NCI-H128 (cell line): ENCODE measurements at regions not wholly inside any gene's neighbourhood (a gene's known extent, or its start where the extent isn't known, plus 50 kb on each side); places are given as distances from the start of the nearest gene placed in this dataset.

Experiments used
- DNase-seq: peaks from one replicate; lab custom pipeline; 2025; ENCODE audit not compliant: unreplicated experiment; lab: John Stamatoyannopoulos, UW

DNA sequence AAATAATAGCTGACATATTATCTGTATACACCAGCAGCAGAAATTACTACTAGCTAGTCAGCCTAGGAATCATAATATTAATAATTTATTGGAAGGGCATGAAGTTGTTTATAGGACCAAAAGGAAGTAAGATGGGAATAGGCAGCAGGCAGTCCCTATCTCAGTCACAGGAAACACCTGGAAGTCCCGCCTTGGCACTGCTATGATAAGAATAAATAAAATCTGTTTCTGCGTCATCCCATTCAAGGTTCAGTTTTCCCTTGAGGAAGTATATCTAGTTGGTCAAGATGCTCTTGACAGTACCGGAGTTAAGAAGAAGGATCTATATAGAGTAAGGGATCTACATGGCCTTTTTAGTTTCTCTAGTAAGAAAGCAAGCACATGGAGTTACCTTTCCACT is 830.8 kb downstream of the DIAPH3 start:
- no peak for DNase-seq

DNA sequence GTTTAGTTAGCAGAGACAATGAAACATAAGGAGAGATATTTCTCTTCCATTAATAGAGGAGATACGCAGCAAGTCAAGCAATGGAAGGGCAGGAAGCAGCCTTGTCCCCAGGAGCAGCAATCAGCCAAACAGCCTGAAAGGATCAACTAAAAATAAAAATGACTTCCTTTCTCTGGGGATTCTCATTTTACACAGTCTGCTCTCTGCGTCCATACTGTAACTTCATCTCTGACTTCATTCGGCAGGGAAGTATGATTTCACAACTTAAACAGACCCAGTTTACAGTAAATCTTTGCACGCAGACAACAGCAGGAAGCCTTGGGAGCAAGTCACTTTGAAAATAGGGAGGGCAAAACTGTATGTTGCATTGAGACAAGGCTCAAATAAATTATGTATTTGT is 826.7 kb downstream of the DIAPH3 start:
- no peak for DNase-seq

DNA sequence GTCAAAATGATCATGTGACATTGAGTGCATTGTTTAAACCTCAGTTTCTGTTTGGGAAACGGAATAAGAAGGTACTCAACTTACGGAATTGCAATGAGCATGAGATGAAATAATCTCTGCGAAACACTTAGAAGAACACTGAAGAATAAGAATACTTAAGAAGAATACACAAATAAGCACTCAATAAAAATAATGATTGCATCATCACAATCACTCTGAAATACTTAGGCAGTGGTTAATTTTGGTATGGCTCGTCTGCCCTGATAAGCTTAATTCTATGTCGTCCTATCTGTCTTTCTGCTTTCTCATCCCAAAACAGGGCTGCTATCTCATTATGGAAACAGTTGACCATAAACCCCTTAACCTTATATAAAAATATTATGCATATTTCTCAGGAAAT is 823.6 kb downstream of the DIAPH3 start:
- no peak for DNase-seq

DNA sequence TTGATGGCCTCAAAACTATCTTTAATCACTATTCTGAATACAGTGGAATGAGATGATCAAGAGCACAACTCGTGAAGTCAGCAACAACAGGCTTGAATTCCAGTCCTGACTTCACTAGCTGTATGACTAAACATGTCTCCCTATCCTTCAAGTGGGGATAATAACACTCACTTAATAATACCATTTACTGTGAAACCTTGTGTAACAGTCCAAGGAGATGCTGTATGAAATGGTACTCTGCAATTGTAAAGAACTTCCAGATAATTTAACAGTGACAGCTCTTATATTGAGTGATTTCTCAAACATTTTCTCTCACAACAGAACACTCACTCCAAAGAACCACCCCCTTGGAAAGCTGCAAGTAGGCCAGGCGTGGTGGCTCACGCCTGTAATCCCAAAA is 823.1 kb downstream of the DIAPH3 start:
- DNase-seq: no peak

DNA sequence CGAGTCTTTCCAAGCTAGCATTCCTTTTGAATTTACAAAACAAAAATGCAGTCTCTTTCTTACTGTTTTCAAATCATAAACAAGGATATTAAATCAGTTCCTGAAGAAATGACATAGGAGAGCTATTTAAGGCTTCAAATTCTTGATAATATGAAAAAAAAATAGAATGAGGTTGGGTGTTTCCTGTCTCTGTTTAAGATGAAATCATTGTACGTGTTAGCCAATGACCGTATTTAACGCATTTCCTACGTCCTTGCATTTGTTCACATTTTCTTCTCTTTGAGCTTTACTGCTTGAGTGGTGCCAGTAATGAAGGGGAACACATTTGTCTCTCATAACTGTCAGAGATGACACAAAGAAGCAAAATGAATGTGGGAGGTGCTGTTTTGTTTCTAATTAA is 821.3 kb downstream of the DIAPH3 start:
- no peak for DNase-seq

DNA sequence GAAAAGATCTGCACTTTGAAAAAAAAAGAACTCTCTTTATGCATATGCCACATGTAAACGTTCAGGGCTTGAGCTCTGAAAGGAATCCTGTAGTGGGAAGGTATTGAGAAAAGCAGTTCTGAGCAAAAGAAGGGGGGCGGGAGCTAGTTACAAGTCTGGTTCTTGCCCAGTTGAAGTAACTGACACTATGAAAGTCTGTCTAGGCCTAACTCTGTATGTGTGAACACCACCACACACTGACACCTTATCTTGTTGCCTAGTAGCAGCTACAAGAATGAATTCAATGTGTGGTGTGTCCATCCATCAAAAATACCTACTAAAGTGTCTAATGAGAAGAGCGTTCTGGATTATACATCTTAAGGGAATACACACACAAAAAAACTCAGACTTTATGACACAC is 820.6 kb downstream of the DIAPH3 start:
- no peak for DNase-seq

DNA sequence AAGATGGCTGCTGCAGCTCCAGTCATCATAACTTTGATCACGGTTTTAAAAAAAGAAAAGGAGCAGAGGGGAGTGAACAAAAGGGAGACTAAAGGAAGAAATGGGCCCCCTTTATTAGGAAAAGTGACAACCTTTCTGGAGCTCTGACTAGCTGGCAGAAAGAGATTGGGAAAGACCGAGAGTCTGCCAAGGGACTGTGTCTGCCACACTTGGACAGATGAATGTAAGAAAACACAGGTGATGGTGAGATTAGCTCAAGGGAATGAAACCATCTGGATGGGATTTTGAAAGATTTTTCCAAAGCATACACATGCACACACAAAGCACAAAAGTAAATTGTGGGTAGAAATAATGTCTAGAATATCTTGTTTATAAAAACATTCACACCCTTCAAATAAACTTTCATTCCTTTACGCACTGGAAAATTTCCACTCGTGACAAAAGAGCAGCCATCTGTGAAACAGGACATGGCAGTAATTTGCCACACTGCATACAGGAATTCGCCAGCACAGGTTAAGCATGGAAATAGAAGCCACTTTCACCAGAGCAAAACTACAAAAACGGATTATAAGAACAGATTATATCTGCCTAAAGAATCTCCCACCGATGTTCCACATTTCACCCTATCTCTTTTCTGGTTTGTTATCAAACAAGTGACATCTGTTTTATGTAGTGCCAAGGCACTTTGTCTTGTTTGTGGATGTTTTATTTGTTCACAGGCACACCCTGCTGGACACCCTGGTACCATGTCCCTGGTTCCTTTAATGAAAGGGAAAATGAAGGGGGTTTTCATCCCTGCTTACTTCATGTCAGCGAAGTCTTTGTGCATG is 819.5 kb downstream of the DIAPH3 start:
- no peak for DNase-seq

DNA sequence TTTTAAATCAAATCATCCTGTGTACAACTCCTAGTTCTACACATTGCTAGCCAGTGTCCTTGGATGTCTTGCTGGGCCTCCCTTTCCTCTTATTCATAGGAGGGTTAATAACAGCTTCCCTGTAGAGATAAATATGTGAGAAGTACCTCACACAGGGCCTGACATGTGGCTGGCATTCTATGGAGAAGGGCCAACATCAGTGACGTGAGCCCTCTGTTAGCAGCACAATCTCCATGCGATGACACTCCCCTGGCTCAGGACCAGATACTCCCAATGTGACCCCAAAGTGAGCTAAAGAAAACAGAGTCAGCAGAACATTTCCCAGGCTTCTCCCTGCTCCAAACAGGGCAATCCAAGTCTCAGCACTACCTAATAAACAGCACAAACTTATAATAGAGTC is 818.4 kb downstream of the DIAPH3 start:
- DNase-seq: no peak

DNA sequence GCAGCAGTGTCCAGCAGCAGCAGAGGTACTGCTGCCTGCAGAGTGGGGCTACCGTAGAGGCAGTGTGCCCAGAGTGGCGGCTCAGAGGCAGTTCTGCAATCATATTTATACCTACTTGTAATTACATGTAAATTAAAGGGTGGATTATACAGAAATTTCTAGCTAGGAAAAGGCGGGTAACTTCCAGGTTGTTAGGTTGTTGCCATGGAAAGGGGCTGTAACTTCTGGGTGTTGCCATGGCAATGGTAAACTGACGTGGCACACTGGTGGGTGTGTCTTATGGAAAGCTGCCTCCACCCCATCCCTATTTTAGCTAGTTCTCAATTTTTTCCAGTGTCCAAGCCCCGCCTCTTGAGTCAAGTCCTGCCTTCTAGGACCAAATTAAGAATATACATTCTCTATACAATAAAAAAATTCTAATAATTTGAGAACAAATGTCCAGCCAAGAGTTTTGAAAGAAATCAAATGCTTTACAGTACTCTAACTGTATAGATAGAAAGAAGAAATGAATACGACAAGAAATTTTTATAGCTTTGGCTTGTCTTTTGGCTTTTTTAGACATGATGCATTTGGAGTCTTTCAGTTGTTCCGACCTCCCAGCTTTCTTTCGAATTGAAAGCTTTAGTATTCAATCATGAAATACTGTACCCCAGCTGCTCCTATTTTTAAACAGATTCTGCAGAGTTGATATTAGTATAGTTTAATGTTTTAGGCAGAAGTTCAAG is 816.6 kb downstream of the DIAPH3 start:
- no peak for DNase-seq

DNA sequence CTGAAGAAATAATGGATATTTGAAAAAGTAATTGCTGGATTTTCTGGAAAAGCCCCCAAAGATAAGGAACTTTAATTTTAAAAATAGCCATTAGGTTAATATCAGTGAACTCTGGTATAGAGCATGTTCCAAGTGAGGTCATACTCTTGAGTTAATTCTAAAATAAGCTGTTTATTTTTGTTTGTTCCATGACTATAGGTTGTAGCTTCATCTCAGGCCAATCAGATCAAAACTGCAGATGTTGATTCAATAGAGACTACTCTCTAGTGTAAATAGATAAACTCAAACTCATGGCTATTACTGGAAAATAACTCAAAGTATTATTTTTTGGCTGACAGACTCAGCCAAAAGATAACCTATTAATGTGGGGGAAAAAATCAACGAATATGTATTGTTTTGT is 815.1 kb downstream of the DIAPH3 start:
- DNase-seq: no peak

DNA sequence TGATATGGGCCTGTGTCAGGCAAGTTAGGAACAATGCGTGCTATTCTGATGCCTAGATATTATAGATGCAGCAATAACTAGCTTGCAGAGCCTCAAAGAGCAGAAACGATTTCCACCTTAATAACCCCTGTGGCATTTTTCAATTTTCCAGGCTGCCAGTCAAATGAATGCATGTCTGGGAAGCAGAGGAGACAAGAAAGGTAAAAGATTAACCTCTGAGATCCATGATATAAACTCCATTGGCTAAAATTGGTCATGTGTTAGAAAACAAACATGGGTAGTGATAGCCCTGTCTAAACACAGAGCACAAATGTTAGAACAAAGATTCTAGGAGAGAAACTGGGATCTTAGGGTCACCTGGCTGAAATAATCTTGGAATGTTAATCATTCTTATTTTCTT is 811.1 kb downstream of the DIAPH3 start:
- no peak for DNase-seq

DNA sequence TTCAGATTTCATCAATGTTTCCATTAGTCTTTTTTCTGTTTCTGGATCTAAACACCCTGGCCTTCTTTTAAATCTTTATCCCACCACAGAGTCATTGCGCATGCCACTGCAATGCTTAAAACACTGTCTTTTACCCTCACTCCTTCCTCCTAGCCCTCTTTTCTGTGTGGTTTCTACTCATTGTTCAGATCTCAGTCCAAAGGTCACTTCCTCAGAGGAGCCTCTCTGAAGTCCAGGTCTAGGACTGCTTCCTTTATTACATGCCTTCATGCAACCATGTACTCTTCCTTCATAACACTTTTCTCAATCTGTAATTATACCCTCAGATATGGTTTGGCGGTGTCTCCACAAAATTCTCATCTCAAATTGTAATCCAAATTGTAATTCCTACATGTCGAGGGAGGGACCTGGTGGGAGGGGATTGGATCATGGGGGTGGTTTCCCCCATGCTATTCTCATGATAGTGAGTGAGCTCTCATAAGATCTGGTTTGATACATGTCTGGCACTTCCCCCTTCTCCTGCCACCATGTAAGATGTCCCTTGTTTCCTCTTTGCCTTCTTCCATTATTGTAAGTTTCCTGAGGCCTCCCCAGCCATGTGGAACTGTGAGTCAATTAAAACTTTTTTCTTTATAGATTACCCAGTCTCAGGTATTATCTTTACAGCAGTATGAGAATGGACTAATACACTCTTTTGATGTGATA is 808.9 kb downstream of the DIAPH3 start:
- no peak for DNase-seq

DNA sequence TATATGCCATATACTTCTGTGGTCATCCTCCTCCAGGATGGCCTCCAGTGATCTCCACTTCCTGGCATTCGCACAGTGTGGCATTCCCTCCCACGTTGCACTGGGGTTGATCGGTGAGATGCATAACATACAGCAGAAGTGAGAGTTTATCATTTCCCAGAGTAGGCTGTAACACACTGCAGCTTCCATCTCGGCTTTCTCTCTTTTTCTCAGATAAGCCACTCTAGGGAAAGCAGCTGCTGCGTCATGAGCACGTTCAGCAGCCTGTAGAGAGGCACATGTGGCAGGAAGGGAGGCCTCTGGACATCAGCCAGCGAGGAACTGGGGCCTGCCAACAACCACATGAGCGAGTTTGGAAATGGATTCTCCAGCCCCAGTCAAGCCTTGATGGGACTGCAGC is 807.1 kb downstream of the DIAPH3 start:
- no peak for DNase-seq

DNA sequence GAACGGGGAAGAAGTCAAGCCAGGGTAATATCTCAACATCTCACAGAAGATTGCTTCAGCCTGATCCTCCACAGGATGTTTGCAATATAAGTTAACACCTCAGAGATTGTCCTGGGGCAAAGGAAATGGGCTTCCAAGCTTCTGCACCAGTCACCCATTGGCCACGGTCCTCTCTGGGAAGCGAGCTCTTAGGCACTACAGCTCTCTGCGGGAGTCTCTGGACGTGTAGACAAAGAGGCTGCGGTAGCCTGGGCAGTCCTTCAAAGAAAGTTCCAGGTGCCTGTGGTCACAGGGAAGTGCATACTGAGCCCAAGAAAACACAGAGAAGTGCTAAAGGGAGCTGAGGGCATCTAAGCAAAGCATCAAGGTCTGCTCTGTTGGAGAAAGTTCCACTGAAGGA is 805.7 kb downstream of the DIAPH3 start:
- no peak for DNase-seq

DNA sequence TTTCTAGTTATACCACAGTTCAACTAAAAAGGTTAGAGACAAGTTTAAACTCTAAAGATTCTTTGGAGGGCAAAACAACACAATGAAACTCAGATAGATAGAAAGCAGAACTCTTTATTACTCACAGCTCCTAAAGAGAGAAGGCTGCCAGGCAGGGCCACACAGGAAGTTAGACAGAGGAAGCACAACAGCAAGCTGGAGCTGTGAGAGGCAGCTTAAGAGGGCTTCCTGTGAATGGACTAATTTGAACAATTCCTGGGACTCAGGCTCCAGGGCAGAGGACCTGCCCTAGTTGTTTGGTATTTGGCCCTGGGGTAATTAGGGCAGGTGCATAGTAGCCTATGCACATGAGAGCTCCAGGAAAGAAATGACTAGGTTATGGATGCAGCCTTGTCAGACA is 803.6 kb downstream of the DIAPH3 start:
- DNase-seq: no peak

DNA sequence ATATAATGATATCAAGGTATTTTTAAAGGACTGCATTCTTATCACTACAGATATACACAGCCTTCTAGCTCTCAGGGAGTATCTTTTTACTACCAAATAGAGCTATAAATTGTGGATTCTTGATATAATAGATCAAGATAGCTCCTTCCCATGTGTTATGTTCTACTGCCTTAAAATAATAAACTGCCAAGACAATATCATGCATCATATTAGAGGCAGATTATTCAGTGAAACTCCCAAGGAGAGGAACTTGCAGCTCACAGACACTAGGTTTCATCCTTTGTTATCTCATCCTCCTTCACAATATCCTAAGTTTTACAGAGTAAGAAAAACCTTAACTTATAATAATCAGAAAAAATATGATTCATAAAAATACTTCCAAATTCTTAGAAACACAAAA is 802.8 kb downstream of the DIAPH3 start:
- DNase-seq: no peak

DNA sequence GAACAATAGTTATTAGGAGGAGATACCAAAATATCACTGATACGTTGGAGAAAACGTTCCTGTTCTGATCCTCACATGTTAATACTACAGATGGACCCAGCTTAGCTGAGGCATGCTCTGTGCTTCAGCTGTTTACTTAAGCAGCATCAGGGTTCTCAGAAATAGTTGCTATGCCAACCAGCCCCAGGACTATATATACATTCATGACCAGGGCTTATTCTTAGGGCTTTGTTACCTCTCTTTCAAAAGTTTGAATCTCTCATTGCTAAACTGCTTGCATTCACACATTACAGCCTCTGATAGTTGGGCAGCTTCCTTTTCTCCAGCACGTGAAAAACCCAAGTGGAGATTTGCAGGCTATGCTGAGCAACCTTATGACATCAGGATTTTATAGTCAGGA is 800.4 kb downstream of the DIAPH3 start:
- DNase-seq: no peak

DNA sequence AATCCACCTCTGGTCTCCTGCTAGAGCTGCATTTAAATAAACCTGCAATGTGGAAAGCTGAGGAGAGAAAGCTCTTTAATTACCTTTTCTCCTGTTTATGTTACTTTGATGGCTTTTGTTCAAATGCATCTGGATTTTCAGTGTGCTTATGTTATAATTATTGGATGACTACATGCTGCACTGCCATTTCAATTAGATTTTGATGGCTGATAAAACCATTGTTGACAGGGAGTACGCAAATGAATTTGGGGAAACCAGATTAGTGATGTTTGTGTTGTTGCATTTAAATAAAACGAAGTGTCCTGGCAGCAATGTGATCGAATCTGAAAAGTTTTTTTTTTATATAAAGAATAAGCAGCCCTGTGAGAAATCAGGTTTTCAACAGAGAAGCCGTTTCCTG is 799.8 kb downstream of the DIAPH3 start:
- DNase-seq: no peak

DNA sequence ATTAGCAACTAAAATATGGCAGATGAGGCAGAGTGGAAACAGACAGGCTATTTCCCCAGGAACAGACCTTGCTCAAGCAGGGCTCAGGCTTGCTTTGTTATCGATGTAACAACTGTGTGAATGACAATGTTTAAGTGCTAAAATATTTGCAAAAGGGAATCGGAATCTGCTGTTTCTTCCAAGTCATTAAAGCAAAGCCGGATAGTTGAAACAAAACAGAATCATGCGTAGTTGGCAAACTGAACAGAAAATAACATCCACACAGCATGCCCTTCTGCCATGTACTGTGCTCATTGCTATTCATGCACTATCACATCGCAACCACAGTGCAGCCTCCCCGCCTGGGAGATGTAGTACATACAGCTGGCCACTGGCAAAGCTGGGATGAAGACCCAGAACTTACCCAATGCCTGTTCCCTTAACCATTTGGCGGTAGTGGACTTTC is 799.1 kb downstream of the DIAPH3 start:
- no peak for DNase-seq

DNA sequence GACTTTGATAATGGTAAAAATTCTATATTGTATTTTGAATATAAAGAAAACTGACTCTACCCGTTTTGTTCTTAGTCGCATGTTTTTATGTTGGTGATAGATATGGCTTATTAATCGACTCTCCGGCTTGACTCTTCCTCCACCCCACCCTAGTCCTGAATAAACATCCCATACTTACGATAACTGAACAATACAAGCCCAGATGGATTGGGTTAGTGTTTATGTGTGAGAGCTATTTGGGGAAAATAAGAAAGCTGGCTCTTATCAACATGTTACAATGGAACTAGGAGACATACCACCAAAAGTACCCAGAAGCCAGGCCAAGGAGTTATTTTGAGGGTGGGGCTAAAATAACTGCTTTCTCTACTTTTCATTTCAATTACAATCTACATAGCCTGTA is 796.3 kb downstream of the DIAPH3 start:
- no peak for DNase-seq

DNA sequence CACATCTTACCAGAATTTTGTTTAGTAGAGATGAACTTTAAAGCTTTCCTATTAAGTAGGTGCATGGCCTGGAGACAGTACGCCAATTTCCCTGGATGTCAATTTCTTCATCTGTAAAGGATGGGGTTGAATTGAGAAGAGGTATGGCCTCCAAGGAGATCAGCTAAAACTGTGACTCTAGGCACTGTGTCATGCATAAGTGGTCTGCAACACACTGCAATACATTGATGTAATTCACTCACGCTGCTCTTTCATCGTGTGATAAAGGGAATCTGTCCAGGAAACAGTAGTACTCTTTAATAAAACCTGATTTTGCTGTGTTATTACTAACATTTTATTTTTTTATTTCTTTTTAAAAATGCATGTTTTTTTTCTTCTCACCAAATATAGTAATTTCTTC is 795.8 kb downstream of the DIAPH3 start:
- no peak for DNase-seq

DNA sequence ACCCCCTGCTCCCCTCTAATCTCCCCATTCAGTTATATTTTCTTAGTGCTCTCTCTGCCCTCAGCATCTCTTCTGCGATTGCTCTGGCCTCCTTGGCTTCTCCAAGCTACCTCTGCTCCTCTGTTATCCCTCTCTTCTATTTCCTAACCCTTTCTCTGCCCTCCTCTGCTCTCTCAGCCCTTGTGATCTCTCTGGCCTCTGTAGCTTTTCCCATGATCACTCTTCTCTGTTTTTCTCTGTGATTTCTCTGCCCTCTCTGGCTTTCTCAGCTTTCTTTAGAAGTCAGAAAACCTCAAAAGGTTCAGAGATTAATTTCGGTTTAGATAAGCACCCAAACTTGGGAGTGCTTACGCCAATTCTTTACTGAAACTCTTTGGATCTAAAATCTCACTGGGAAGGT is 795.0 kb downstream of the DIAPH3 start:
- DNase-seq: no peak
